GM21526 (cell line): ENCODE measurements at regions not wholly inside any gene's neighbourhood (a gene's known extent, or its start where the extent isn't known, plus 50 kb on each side); places are given as distances from the start of the nearest gene placed in this dataset.

Experiments used
- ATAC-seq: cut with Tn5 transposase; IDR thresholded peaks from one replicate; pipeline ENCODE4 v1.9.1; 2021; ENCODE audit warnings: moderate library complexity; ENCODE audit not compliant: unreplicated experiment, low FRiP score

DNA sequence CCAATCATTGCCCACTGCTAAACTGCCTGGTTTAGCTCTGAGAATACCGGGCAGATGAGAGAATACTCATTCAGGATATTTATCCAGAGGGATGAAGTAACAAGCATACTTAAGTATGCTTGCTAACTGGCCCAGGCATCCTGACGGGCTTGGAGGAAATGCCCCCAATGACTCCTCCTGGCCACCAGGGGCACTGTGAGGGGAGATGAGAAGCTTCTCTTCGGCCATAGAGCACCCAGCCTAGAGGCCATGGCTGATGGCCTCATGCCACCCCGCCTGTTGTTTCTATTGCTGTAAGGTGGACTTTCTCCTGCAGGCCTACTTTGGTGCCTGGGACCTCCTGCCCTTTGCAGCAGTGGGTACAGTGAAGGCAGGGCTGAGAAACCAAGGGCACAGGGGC lies 134.5 kb upstream of the FSTL4 start:
- ATAC-seq: no peak

GRCh38 chr5:133744960-133745308 lies 132.6 kb upstream of the FSTL4 start:
- no peak for ATAC-seq

DNA sequence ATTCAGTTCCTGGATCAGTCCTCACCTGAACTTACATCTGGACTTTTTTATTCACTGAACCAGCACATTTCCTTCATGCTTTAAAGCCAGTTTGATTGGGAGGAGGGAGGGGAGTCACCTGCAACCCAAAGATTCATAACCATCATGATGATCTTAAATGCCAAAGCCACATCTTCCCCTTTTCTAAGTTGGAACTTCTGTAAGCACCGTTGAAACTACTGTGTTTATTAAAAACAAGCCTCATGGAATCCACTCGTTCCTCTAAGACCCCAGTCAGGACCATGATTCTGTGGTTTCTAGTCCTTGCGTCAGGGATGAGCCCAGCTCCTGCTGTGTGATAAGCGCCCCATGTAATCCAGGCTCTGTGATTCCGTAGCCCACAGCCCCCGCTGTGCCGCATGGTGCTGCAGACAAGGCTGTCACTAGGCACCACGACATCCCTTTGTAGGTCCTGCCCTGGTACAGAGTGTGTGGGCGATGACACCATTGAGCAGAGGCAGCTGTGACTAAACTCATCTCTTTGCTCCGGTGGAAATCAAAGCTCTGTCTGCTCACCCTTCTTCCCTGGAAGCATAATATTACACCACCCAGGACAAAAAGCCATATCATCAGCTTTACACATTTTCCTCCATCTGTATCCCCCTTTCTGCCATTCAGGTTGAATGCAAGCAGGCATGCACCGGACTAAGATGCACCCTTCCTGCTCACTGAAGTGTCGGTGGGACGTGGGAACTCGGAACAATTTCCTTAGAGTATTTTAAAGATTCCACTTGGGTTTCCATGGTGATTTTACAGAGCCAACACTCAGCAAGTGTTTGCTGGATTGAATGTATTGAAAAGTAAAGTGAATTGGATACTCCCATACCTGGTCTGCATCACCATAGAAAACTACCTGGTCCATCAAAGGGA lies 132.0 kb upstream of the FSTL4 start:
- ATAC-seq: no peak

- ATAC-seq: no peak
Measured at GRCh38 chr5:133742431-133742988, 130.2 kb upstream of the FSTL4 start.

- no peak for ATAC-seq
Measured at GRCh38 chr5:133741818-133742355, 129.5 kb upstream of the FSTL4 start.

GRCh38 chr5:133741396-133741795 lies 129.1 kb upstream of the FSTL4 start:
- no peak for ATAC-seq

- no peak for ATAC-seq
Measured at GRCh38 chr5:133739181-133739780, 126.9 kb upstream of the FSTL4 start.

DNA sequence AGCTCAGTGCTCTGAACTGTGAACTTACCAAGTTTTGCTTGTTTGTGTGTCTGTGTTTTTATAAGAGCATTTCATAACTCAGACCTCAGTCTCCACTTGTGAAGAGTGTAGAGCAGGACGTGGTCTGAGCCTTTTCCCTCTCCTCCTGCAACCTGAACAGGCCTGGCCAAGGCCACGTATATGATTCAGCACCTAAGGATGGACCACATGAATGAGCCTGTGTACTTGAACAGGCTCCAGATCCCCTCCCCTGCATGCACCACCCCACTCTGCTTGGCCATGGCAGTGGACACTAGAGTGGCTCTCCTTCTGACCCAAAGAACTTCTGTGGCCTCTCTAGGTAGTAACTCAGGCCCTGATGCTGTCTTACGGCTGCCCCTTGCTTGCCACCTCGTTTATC lies 125.9 kb upstream of the FSTL4 start:
- ATAC-seq: no peak

DNA sequence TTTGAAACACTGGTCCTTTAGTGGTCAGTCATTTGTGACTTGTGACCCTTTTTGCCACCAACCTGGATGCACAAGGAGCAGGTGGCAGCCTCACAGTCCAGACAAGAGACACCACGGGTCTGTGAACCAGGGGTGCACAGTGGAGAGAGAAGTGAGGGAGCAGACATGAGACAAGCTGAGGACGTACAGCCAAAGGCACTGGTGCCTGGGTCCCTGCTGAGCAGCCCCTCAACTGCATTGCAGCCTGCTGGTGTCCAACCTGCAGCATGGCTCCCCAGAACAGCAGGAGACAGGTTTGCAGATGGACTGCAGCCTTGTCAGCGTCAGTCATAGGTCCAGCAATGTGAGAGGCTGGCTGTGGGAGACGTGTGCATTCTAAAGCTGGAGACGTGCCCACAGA lies 124.2 kb upstream of the FSTL4 start:
- no peak for ATAC-seq

DNA sequence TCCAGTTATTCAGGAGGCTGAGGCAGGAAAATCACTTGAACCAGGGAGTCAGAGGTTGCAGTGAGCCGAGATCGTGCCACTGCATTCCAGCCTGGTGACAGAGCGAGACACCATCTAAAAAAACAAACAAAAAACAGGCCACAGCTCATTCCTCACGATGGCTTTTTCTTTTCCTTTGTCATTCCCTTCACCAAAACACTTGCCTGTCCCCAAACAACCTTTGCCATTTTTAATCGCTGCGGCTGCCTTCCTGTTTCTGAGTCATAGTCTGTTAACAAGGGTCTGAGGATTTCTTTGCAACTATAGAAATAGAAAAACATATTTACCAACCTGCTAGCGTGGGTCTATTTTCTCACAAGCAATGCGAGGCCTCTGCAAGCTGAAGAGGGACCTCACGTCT lies 123.0 kb upstream of the FSTL4 start:
- ATAC-seq: no peak

GRCh38 chr5:133734916-133735315 lies 122.6 kb upstream of the FSTL4 start:
- no peak for ATAC-seq

- no peak for ATAC-seq
Measured at GRCh38 chr5:133732536-133732935, 120.2 kb upstream of the FSTL4 start.

- no peak for ATAC-seq
Measured at GRCh38 chr5:133731951-133732350, 119.6 kb upstream of the FSTL4 start.

DNA sequence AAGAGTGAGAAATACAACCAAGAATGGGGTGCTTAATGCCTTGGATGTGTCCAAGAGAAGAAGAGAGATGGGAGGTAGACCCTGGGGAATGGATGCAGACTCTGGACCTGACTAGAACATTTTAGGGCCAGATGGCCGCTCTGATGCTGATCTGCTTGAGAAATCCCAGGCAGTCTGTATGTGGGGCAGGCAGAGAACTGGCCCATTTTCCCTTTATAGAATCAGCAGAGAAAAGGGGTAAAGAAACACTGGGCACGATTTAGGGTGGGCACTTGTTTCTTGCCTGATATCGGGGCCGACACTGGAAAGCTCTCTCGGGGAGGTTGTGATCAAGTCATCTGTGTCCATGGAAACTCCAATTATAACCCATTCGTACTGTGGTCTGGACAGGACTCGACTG lies 118.5 kb upstream of the FSTL4 start:
- no peak for ATAC-seq

DNA sequence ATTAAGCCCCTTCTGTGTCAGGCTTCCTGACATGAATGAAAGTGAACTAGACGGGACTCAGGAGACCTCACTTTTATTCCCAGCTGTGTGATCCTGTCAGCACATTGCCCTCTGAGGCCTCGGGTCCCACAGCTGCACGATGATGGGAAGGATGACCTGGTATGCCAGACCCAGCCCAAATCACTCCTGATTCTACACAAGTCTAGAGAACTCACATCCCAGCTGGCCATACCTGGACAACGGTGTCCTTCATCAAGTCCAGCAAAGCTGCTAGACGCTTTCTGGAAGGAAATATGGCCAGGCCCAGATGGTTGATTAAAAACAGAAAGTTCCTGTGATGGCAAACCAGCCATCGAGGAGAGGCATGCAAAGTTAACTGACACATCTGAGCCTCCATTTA lies 118.0 kb upstream of the FSTL4 start:
- no peak for ATAC-seq

- no peak for ATAC-seq
Measured at GRCh38 chr5:133729800-133730199, 117.5 kb upstream of the FSTL4 start.

GRCh38 chr5:133728475-133728874 lies 116.1 kb upstream of the FSTL4 start:
- no peak for ATAC-seq

DNA sequence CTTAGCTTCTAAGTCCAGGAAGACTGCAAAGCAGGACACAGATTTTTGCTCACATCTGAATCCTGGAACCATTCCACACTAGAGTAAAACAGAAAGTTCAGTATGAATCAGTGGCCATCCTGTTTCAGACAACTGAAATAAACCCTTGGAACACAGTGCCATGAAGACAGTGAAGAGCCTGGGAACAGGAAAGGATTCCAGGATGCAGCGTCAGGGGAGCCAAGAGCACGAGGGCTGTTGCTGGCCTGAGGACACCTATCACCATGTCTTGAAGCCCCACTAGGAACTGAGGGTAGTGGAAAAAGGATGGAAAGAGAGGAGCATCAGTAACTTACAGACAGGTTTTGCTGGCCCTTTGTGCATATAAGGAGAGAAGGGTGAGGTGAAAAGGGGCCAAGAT lies 115.3 kb upstream of the FSTL4 start:
- no peak for ATAC-seq

DNA sequence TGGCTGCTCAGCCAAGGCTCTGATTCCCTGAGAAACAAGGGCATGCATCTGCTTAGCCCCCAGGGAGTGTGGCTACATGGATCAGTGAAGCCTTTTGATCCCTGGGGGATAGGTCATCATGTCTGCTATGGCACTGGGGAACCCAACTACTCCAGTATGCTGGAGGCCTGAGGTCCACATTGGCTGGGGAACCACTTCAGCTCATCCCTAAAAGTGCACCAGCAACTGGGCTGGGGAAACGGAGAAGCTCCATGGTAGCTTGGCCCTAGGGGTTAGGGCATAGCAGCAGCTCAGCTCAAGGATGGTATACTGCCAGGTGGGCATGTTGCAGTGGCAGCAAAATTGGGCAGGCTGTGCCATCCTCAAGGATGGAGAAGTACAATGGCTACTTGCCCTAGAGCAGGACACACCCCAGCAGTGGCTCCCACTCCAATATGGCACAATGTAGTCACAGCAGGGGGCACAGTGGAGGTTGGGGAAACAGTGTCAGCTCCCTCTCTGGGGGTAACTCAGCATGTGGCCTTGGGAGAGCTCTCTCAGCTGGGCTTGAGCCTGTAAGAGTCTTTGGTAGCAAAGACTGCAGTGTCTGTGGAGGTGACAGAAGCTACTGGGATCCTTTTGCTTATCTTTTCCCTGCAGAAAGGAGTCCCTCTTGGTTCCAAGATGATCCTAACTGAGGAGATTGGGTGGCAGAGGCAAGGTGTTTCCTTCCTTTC lies 111.5 kb upstream of the FSTL4 start:
- no peak for ATAC-seq

- ATAC-seq: no peak
Measured at GRCh38 chr5:133723126-133723525, 110.8 kb upstream of the FSTL4 start.

DNA sequence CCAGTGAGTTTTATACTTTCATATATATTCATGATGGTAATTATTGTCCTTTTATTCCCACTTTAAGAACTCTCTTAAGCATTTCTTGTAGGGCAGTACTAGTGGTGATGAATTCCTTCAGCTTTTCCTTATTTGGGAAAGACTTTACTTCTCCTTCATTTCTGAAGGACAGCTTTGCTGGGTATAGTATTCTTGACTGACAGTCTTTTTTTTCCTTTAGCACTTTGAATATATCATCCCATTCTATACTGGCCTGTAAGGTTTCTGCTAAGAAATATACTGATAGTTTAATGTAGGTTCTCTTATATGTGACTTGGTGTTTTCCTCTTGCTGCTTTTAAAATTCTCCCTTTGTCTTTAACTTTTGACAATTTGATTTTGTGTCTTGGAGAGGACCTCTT lies 109.0 kb upstream of the FSTL4 start:
- no peak for ATAC-seq
